A673 (cell line): ENCODE measurements at regions not wholly inside any gene's neighbourhood (a gene's known extent, or its start where the extent isn't known, plus 50 kb on each side); places are given as distances from the start of the nearest gene placed in this dataset.

Experiments used
- EZH2 ChIP-seq: fragments of 200-600 bp; sonication (generic); IDR thresholded peaks from 2 replicates; pipeline ENCODE4 v1.6.1; 2017; ENCODE audit warnings: borderline replicate concordance, low read depth, mild to moderate bottlenecking, mixed read lengths, antibody characterized with exemption, low read length; ENCODE audit not compliant: poor library complexity, severe bottlenecking
- TF ChIP-seq, protein P1 (sequence below): fragments of 300-800, 200-600 bp; sonication (generic); conservative IDR thresholded peaks from 2 replicates; pipeline ENCODE4 v1.5.1; 2017; ENCODE audit warnings: low read depth, mild to moderate bottlenecking, antibody characterized with exemption, low read length, moderate library complexity, mixed read lengths

DNA sequence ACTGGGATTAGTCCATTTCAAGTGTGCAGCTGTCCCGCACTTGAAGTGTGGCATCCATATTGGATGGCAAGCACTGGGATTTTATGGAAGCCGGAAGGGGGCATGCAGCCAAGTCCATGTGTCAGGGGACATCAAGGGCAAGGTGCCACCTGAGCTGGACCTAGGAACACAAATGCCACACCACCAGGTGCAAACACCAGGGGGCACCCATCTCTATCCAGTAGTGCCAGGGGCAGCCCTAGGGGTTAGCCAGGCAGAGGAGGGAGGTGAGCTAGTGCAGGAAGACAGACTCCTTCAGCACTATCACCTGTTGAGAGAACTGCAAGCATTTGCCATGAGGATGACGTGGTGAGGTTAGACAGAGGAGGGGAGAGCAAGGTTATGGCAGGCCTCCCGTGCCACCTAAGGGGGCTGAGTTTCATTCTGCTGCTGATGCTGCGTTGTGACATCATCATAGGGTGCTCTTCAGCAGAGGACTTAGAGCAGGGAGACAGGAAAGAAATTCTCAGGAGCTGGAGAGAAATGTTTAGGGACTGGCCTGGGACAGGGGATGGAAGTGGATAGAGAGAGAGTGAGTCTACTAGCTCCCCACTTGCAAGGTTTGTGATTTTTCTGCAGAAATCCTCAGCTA, 192.6 kb upstream of the SLC24A3 start:
- TF ChIP-seq, protein P1, sequence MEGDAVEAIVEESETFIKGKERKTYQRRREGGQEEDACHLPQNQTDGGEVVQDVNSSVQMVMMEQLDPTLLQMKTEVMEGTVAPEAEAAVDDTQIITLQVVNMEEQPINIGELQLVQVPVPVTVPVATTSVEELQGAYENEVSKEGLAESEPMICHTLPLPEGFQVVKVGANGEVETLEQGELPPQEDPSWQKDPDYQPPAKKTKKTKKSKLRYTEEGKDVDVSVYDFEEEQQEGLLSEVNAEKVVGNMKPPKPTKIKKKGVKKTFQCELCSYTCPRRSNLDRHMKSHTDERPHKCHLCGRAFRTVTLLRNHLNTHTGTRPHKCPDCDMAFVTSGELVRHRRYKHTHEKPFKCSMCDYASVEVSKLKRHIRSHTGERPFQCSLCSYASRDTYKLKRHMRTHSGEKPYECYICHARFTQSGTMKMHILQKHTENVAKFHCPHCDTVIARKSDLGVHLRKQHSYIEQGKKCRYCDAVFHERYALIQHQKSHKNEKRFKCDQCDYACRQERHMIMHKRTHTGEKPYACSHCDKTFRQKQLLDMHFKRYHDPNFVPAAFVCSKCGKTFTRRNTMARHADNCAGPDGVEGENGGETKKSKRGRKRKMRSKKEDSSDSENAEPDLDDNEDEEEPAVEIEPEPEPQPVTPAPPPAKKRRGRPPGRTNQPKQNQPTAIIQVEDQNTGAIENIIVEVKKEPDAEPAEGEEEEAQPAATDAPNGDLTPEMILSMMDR = peak; percentile 38
- no peak for TF ChIP-seq EZH2
